HG03159 (cell line): ENCODE measurements at regions not wholly inside any gene's neighbourhood (a gene's known extent, or its start where the extent isn't known, plus 50 kb on each side); places are given as distances from the start of the nearest gene placed in this dataset.

ENCODE experiments used
- ATAC-seq: cut with Tn5 transposase; IDR thresholded peaks from one replicate; pipeline ENCODE4 v1.9.1; 2021; ENCODE audit warnings: mild to moderate bottlenecking, moderate library complexity; ENCODE audit not compliant: unreplicated experiment

- no peak for ATAC-seq
Observed at GRCh38 chr11:116109228-116109627, 605.0 kb upstream of the CADM1 start.

GRCh38 chr11:116108161-116108560 lies 603.9 kb upstream of the CADM1 start:
- no peak for ATAC-seq

- ATAC-seq = no peak
Observed at GRCh38 chr11:116107229-116107628, 603.0 kb upstream of the CADM1 start.

- no peak for ATAC-seq
Observed at GRCh38 chr11:116104498-116105174, 600.4 kb upstream of the CADM1 start.

- ATAC-seq = no peak
Observed at GRCh38 chr11:116101902-116102301, 597.7 kb upstream of the CADM1 start.

- no peak for ATAC-seq
Observed at GRCh38 chr11:116100016-116100415, 595.8 kb upstream of the CADM1 start.

- no peak for ATAC-seq
Observed at GRCh38 chr11:116099541-116099940, 595.3 kb upstream of the CADM1 start.

GRCh38 chr11:116096272-116096995 lies 592.2 kb upstream of the CADM1 start:
- ATAC-seq = no peak

- no peak for ATAC-seq
Observed at GRCh38 chr11:116093481-116094270, 589.5 kb upstream of the CADM1 start.

GRCh38 chr11:116093065-116093464 lies 588.9 kb upstream of the CADM1 start:
- no peak for ATAC-seq

GRCh38 chr11:116086426-116086825 lies 582.2 kb upstream of the CADM1 start:
- ATAC-seq = no peak

- ATAC-seq = no peak
Observed at GRCh38 chr11:116085031-116085635, 580.9 kb upstream of the CADM1 start.

- no peak for ATAC-seq
Observed at GRCh38 chr11:116084511-116084910, 580.3 kb upstream of the CADM1 start.

- ATAC-seq = no peak
Observed at GRCh38 chr11:116082256-116082655, 578.0 kb upstream of the CADM1 start.

- no peak for ATAC-seq
Observed at GRCh38 chr11:116079580-116079979, 575.4 kb upstream of the CADM1 start.

GRCh38 chr11:116078101-116078591 lies 573.9 kb upstream of the CADM1 start:
- no peak for ATAC-seq

- ATAC-seq = no peak
Observed at GRCh38 chr11:116077092-116077491, 572.9 kb upstream of the CADM1 start.

- peak; percentile 63 for ATAC-seq
Observed at GRCh38 chr11:116073854-116074837, 569.9 kb upstream of the CADM1 start.

GRCh38 chr11:116072601-116073410 lies 568.6 kb upstream of the CADM1 start:
- ATAC-seq = no peak
